Stimulated activated CD8-positive, alpha-beta memory T cell treated with anti-CD3 and anti-CD28 coated beads, Interleukin-7, amount 100 ng/mL, for 4 hours (primary cell): ENCODE measurements at regions not wholly inside any gene's neighbourhood (a gene's known extent, or its start where the extent isn't known, plus 50 kb on each side); places are given as distances from the start of the nearest gene placed in this dataset.

ENCODE experiments used
- DNase-seq, 2 donors: peaks; one replicate each; pipeline ENCODE4 v3.0.0-alpha.2; 2020; ENCODE audit warnings: low read depth in 2 of 2

- DNase-seq = no peak
These were observed 294.1 kb upstream of the RUNX1 start for GRCh38 chr21:35343046-35343819.

- no peak for DNase-seq
These were observed 293.3 kb upstream of the RUNX1 start for GRCh38 chr21:35342440-35342839.

- DNase-seq = no peak
These were observed 291.2 kb upstream of the RUNX1 start for GRCh38 chr21:35340273-35340672.

GRCh38 chr21:35338881-35339632, 290.0 kb upstream of the RUNX1 start:
- no peak for DNase-seq

- no peak for DNase-seq
These were observed 289.2 kb upstream of the RUNX1 start for GRCh38 chr21:35338281-35338680.

- no peak for DNase-seq
These were observed 288.5 kb upstream of the RUNX1 start for GRCh38 chr21:35337573-35337972.

- no peak for DNase-seq
These were observed 287.4 kb upstream of the RUNX1 start for GRCh38 chr21:35336534-35336933.

- DNase-seq = no peak
These were observed 286.9 kb upstream of the RUNX1 start for GRCh38 chr21:35335951-35336446.

- no peak for DNase-seq
These were observed 284.9 kb upstream of the RUNX1 start for GRCh38 chr21:35333831-35334618.

GRCh38 chr21:35332841-35333426, 283.8 kb upstream of the RUNX1 start:
- no peak for DNase-seq

GRCh38 chr21:35329940-35330660, 281.0 kb upstream of the RUNX1 start:
- no peak for DNase-seq

GRCh38 chr21:35328856-35329455, 279.9 kb upstream of the RUNX1 start:
- no peak for DNase-seq

GRCh38 chr21:35326677-35327076, 277.6 kb upstream of the RUNX1 start:
- no peak for DNase-seq

GRCh38 chr21:35325953-35326352, 276.9 kb upstream of the RUNX1 start:
- DNase-seq = no peak

GRCh38 chr21:35324372-35325220, 275.5 kb upstream of the RUNX1 start:
- DNase-seq = no peak

- no peak for DNase-seq
These were observed 274.8 kb upstream of the RUNX1 start for GRCh38 chr21:35323947-35324346.

GRCh38 chr21:35321322-35322200, 272.5 kb upstream of the RUNX1 start:
- DNase-seq = no peak

GRCh38 chr21:35319684-35320283, 270.7 kb upstream of the RUNX1 start:
- DNase-seq = no peak
